K562 (cell line): ENCODE measurements at regions not wholly inside any gene's neighbourhood (a gene's known extent, or its start where the extent isn't known, plus 50 kb on each side); places are given as distances from the start of the nearest gene placed in this dataset.

ENCODE experiments used
- ATF1 ChIP-seq, 2 experiments: fragments of 450-650 bp in 1 of 2; IDR thresholded peaks; 2 replicates each; pipeline ENCODE4 v1.6.1; 2016; ENCODE audit warnings: missing compliant biosample characterization in 1 of 2, missing genetic modification characterization in 1 of 2
- C11orf30 ChIP-seq: fragments of 450-650 bp; IDR thresholded peaks from 2 replicates; pipeline ENCODE4 v1.6.1; 2016; ENCODE audit warnings: low read depth, mild to moderate bottlenecking
- CEBPG ChIP-seq, 3 experiments: fragments of 200-800 bp in 1 of 3; sonication (Bioruptor generic) in 1 of 3; sonication (generic) in 1 of 3; formaldehyde crosslinking in 1 of 3; IDR thresholded peaks in 2 of 3; conservative IDR thresholded peaks in 1 of 3; 2 replicates each; pipeline versions ENCODE4 v1.6.1 to v1.8.0; 2016 to 2022; ENCODE audit warnings: missing compliant biosample characterization in 2 of 3, missing genetic modification characterization in 2 of 3, mild to moderate bottlenecking in 1 of 3, missing genetic modification reagents in 1 of 3
- CREM ChIP-seq: IDR thresholded peaks from 2 replicates; pipeline ENCODE4 v1.6.1; 2014; ENCODE audit warnings: antibody characterized with exemption, low read depth
- JUN ChIP-seq, 2 experiments: sonication (generic) in 1 of 2; formaldehyde crosslinking in 1 of 2; IDR thresholded peaks; 2 replicates each; pipeline versions ENCODE4 v1.6.1 to v1.8.0; 2012 to 2022; ENCODE audit warnings: borderline replicate concordance in 2 of 2, mild to moderate bottlenecking in 2 of 2, improper control_type of control experiment in 1 of 2, low read depth in 1 of 2, low read length in 1 of 2, missing genetic modification reagents in 1 of 2
- PHF21A ChIP-seq: fragments of 450-650 bp; IDR thresholded peaks from 2 replicates; pipeline ENCODE4 v1.6.1; 2017; ENCODE audit warnings: low read depth, borderline replicate concordance
- PML ChIP-seq: IDR thresholded peaks from 2 replicates; pipeline ENCODE4 v1.6.1; 2012; ENCODE audit warnings: low read length, inconsistent platforms
- TBP ChIP-seq: optimal IDR thresholded peaks from 2 replicates; pipeline ENCODE3; 2011; ENCODE audit warnings: low read depth, low read length, improper control_type of control experiment
- TRIM24 ChIP-seq, 2 experiments: fragments of 450-650 bp; IDR thresholded peaks; 2 replicates each; pipeline ENCODE4 v1.6.1; 2016
- ZNF134 ChIP-seq: fragments of 250-450 bp; sonication (Bioruptor Pico); conservative IDR thresholded peaks from 2 replicates; pipeline ENCODE4 v1.4.0; 2020
- ZNF584 ChIP-seq: fragments of 200-800 bp; sonication (Bioruptor generic); IDR thresholded peaks from 2 replicates; pipeline ENCODE4 v1.6.1; 2016; ENCODE audit warnings: low read depth, mild to moderate bottlenecking, missing genetic modification characterization, missing compliant biosample characterization
- TF ChIP-seq, protein P1 (sequence below): sonication (generic); formaldehyde crosslinking; IDR thresholded peaks from 2 replicates; pipeline ENCODE4 v1.9.0; 2022; ENCODE audit warnings: mild to moderate bottlenecking, missing genetic modification reagents
- TF ChIP-seq, protein P2 (sequence below): sonication (generic); formaldehyde crosslinking; IDR thresholded peaks from 2 replicates; pipeline ENCODE4 v1.8.0; 2022; ENCODE audit warnings: mild to moderate bottlenecking, missing genetic modification reagents
- TF ChIP-seq, protein P3 (sequence below), 2 experiments: fragments of 450-650 bp in 1 of 2; sonication (generic) in 1 of 2; formaldehyde crosslinking in 1 of 2; IDR thresholded peaks in 1 of 2; conservative IDR thresholded peaks in 1 of 2; 2 replicates each; pipeline versions ENCODE4 v1.6.1 to v1.8.1; 2016 to 2023; ENCODE audit warnings: mild to moderate bottlenecking in 2 of 2, moderate library complexity in 2 of 2, inconsistent platforms in 1 of 2, missing genetic modification reagents in 1 of 2
- TF ChIP-seq, protein P4 (sequence below), 2 experiments: fragments of 200-800 bp in 1 of 2; sonication (Bioruptor generic) in 1 of 2; sonication (generic) in 1 of 2; formaldehyde crosslinking in 1 of 2; IDR thresholded peaks in 1 of 2; conservative IDR thresholded peaks in 1 of 2; 2 replicates each; pipeline versions ENCODE4 v1.5.0 to v1.6.1; 2016 to 2020; ENCODE audit warnings: missing compliant biosample characterization in 1 of 2, missing genetic modification characterization in 1 of 2, missing genetic modification reagents in 1 of 2
- TF ChIP-seq, protein P5 (sequence below): fragments of 200-800 bp; sonication (Bioruptor generic); IDR thresholded peaks from 2 replicates; pipeline ENCODE4 v1.6.1; 2017; ENCODE audit warnings: missing genetic modification characterization, missing compliant biosample characterization
- TF ChIP-seq, protein P6 (sequence below): fragments of 450-650 bp; IDR thresholded peaks from 2 replicates; pipeline ENCODE4 v1.6.1; 2016
- TF ChIP-seq, protein P7 (sequence below): sonication (generic); formaldehyde crosslinking; IDR thresholded peaks from 2 replicates; pipeline ENCODE4 v1.8.0; 2022; ENCODE audit warnings: missing genetic modification reagents, mild to moderate bottlenecking, moderate library complexity, borderline replicate concordance

DNA sequence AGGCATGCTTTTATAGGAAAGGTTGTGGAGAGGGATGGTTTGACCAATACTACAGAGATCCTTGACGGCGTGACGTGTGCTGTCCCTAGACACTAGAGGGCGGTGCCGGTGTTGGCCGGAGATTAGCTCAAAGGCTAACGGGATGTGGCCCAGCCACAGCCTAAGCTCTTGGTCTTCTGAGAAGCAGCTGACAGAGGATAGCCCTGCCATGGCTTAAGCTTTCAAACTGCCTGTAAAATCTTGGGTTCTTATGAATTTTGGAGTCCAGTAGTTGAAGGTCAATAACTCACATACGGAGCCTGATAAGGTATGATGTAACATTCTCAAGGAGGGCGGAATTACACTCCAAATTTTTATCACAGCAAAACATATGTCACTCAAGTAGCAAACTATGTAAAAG is 515.7 kb upstream of the ATXN7L3B start (continued):
- TF ChIP-seq, protein P1, sequence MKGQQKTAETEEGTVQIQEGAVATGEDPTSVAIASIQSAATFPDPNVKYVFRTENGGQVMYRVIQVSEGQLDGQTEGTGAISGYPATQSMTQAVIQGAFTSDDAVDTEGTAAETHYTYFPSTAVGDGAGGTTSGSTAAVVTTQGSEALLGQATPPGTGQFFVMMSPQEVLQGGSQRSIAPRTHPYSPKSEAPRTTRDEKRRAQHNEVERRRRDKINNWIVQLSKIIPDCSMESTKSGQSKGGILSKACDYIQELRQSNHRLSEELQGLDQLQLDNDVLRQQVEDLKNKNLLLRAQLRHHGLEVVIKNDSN, result no peak
- peak; percentile 43; the same call in 1 of the 2 replicates for TF ChIP-seq ZNF134 (CRISPR knock-in tag)
- TF ChIP-seq, protein P2, sequence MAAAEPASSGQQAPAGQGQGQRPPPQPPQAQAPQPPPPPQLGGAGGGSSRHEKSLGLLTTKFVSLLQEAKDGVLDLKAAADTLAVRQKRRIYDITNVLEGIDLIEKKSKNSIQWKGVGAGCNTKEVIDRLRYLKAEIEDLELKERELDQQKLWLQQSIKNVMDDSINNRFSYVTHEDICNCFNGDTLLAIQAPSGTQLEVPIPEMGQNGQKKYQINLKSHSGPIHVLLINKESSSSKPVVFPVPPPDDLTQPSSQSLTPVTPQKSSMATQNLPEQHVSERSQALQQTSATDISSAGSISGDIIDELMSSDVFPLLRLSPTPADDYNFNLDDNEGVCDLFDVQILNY (CRISPR knock-in tag), result no peak
- 0 out of 2 replicates have a peak, but pooled peaks have one; percentile 20 for TF ChIP-seq JUN (IDR thresholded peaks at IDR 0.05; ENCODE audit: borderline replicate concordance, low read depth, low read length)
- no peak for TF ChIP-seq JUN (CRISPR knock-in tag; IDR thresholded peaks at IDR 0.05; ENCODE audit: borderline replicate concordance)
- TF ChIP-seq TRIM24 (IDR thresholded peaks at IDR 0.05), result peak; percentile 30 to 55; a peak in 1 of 4 replicates
- TF ChIP-seq TBP, result no peak
- TF ChIP-seq, protein P3, sequence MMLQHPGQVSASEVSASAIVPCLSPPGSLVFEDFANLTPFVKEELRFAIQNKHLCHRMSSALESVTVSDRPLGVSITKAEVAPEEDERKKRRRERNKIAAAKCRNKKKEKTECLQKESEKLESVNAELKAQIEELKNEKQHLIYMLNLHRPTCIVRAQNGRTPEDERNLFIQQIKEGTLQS (IDR thresholded peaks at IDR 0.05), result peak; percentile 91
- TF ChIP-seq, protein P3 (CRISPR knock-in tag; conservative IDR thresholded peaks at IDR 0.05), result no peak
- TF ChIP-seq PML, result peak; percentile 64; the same call in 1 of the 2 replicates
- TF ChIP-seq, protein P4, sequence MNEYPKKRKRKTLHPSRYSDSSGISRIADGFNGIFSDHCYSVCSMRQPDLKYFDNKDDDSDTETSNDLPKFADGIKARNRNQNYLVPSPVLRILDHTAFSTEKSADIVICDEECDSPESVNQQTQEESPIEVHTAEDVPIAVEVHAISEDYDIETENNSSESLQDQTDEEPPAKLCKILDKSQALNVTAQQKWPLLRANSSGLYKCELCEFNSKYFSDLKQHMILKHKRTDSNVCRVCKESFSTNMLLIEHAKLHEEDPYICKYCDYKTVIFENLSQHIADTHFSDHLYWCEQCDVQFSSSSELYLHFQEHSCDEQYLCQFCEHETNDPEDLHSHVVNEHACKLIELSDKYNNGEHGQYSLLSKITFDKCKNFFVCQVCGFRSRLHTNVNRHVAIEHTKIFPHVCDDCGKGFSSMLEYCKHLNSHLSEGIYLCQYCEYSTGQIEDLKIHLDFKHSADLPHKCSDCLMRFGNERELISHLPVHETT (CRISPR knock-in tag; conservative IDR thresholded peaks at IDR 0.05 in 1 of 2, IDR thresholded peaks at IDR 0.05 in 1 of 2), result no peak
- peak; percentile 31; the same call in 1 of the 2 replicates for TF ChIP-seq ATF1 (CRISPR knock-in tag; IDR thresholded peaks at IDR 0.05)
- peak; percentile 85 for TF ChIP-seq ATF1 (tag; IDR thresholded peaks at IDR 0.05)
- peak; percentile 87 for TF ChIP-seq CREM
- TF ChIP-seq, protein P5, sequence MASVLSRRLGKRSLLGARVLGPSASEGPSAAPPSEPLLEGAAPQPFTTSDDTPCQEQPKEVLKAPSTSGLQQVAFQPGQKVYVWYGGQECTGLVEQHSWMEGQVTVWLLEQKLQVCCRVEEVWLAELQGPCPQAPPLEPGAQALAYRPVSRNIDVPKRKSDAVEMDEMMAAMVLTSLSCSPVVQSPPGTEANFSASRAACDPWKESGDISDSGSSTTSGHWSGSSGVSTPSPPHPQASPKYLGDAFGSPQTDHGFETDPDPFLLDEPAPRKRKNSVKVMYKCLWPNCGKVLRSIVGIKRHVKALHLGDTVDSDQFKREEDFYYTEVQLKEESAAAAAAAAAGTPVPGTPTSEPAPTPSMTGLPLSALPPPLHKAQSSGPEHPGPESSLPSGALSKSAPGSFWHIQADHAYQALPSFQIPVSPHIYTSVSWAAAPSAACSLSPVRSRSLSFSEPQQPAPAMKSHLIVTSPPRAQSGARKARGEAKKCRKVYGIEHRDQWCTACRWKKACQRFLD (CRISPR knock-in tag), result 0 out of 2 replicates have a peak, but pooled peaks have one; percentile 36
- TF ChIP-seq, protein P6, sequence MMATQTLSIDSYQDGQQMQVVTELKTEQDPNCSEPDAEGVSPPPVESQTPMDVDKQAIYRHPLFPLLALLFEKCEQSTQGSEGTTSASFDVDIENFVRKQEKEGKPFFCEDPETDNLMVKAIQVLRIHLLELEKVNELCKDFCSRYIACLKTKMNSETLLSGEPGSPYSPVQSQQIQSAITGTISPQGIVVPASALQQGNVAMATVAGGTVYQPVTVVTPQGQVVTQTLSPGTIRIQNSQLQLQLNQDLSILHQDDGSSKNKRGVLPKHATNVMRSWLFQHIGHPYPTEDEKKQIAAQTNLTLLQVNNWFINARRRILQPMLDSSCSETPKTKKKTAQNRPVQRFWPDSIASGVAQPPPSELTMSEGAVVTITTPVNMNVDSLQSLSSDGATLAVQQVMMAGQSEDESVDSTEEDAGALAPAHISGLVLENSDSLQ, result peak; percentile 72
- TF ChIP-seq CEBPG (CRISPR knock-in tag; IDR thresholded peaks at IDR 0.05), result peak; percentile 69
- TF ChIP-seq CEBPG (tag; conservative IDR thresholded peaks at IDR 0.05 in 1 of 2, IDR thresholded peaks at IDR 0.05 in 1 of 2), result peak; percentile 74 to 92; a peak in 3 of 4 replicates
- no peak for TF ChIP-seq PHF21A
- TF ChIP-seq C11orf30, result no peak
- TF ChIP-seq, protein P7, sequence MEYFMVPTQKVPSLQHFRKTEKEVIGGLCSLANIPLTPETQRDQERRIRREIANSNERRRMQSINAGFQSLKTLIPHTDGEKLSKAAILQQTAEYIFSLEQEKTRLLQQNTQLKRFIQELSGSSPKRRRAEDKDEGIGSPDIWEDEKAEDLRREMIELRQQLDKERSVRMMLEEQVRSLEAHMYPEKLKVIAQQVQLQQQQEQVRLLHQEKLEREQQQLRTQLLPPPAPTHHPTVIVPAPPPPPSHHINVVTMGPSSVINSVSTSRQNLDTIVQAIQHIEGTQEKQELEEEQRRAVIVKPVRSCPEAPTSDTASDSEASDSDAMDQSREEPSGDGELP (CRISPR knock-in tag), result peak; percentile 89
- TF ChIP-seq ZNF584 (CRISPR knock-in tag), result 0 out of 2 replicates have a peak, but pooled peaks have one; percentile 41
